Renal cortex interstitium (tissue), 11 donors: ENCODE measurements at regions not wholly inside any gene's neighbourhood (a gene's known extent, or its start where the extent isn't known, plus 50 kb on each side); places are given as distances from the start of the nearest gene placed in this dataset.

ENCODE experiments used
- DNase-seq, 11 donors: peaks; one replicate each; pipeline ENCODE4 v3.0.0-alpha.2; 2013; ENCODE audit warnings: low read depth in 9 of 11, low spot score in 4 of 11; ENCODE audit errors: extremely low read depth in 1 of 11

- DNase-seq = no peak
These were observed 75.1 kb downstream of the LINGO1 start for GRCh38 chr15:77557564-77557963.

DNA sequence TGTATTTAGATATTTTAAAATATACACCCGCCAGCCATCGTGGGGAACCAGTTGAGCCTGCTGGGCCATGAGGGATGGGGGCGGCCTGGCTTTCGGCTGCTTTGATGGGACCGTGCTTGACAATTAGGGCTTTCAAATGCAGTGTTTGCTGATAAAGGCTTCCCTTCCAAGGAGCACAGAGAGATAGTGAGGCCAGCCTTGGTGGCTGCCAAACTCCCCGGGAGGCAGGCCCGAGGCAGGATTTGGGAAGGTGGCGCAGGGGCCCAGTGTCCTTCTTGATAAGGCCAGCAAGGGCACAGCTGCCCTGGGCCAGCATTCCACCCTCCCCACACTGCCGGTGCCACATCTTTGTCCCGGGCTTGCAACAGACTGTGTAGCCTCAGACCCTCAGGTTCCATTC is 75.6 kb downstream of the LINGO1 start:
- no peak for DNase-seq

- no peak for DNase-seq
These were observed 76.1 kb downstream of the LINGO1 start for GRCh38 chr15:77556622-77557021.

- DNase-seq = no peak
These were observed 77.5 kb downstream of the LINGO1 start for GRCh38 chr15:77555232-77555631.

- peak in 1 of 11 donors; percentile 42 for DNase-seq
These were observed 78.2 kb downstream of the LINGO1 start for GRCh38 chr15:77554306-77555080.

DNA sequence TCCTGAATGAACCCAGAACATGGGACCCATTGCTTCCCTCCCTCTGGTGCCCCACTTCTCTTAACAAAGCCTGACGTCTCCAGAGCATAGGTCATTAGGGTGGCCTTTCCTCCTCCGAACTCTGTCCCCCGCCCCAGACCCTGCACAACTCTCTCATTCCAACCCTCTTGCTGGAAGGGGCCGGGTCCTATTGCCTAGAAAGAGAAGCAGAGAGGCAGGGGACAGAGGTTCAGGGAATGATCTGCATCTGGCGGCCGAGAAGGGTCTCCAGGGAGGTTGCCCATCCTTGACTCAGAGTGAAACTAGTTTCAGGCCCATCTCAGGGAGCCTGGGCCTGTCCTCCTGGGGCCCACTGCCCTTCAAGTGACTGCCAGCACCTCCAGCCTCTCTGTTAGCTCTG is 79.0 kb downstream of the LINGO1 start:
- no peak for DNase-seq

GRCh38 chr15:77553257-77553656 is 79.5 kb downstream of the LINGO1 start:
- no peak for DNase-seq

DNA sequence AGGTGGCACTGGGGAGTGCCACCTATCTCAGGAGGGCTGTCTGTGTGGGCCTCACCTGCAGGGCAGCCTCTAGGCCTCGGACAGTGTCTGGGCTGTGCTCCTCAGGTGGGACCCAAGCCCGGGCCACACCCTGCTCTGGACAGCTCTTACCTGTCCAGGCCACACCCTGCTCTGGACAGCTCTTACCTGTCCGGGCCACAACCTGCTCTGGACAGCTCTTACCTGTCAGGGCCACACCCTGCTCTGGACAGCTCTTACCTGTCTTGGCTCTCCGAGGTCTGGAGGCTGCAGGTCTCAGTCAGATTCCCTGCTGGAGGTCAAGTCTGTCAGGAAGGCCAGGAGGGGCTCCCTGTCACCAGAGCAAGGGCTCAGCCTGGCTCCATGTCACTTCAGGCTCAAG is 80.6 kb downstream of the LINGO1 start:
- DNase-seq = no peak

- DNase-seq = peak in 1 of 11 donors; percentile 53
These were observed 82.1 kb downstream of the LINGO1 start for GRCh38 chr15:77550301-77551251.

DNA sequence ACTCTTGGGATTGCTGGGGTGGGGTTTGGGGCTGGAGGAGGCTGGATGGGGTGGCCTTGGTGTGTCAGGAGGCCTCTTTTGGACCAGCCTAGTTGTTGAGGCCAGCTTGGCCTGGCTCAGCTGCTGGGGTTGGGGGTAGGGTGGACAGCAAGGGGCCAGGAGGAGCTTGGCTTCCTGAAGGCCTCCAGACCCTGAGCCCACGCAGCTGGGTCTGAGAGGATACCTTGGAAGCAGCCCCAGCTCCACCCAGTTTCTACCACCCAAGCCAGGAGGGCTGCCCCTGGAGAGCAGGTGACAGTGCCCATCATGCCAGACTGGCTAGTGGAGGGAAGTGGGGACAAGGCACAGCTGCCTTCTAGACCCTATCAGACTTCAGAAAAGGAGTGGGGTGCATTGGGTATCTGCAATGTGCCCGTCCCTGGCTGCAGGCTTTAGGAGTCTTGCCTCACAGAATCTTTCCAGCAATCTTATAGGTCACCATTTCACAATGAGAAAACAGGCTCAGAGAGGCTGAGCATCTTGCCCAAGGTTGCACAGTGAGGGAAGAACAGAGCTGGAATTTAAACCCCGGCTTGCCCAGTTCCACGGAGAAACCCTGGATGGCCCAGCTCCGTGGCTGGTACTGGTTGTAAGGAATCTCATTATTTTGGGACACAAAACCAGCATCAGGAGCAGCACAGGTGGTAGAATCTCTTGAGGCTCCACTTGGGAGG is 83.0 kb downstream of the LINGO1 start:
- DNase-seq = no peak

- DNase-seq = no peak
These were observed 83.8 kb downstream of the LINGO1 start for GRCh38 chr15:77548589-77549557.

GRCh38 chr15:77547801-77548588 is 84.7 kb downstream of the LINGO1 start:
- DNase-seq = no peak

- no peak for DNase-seq
These were observed 85.8 kb downstream of the LINGO1 start for GRCh38 chr15:77546870-77547269.

GRCh38 chr15:77546050-77546501 is 86.6 kb downstream of the LINGO1 start:
- no peak for DNase-seq

DNA sequence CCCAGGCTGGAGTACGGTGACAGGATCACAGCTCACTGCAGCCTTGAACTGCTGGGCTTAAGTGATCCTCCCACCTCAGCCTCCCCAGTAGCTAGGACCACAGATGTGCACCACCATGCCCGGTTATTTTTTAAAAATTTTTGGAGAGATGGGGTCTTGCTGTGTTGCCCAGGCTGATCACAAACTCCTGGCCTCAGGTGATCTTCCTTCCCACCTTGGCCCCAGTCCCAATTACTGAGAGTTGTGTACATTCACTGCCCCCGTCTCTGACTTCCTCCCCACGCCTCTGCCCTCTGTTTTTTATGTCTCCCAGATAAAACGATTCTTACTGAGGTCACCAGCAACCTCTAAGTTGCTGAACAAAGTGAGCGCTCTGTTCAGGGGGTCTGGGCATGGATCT is 87.7 kb downstream of the LINGO1 start:
- no peak for DNase-seq

DNA sequence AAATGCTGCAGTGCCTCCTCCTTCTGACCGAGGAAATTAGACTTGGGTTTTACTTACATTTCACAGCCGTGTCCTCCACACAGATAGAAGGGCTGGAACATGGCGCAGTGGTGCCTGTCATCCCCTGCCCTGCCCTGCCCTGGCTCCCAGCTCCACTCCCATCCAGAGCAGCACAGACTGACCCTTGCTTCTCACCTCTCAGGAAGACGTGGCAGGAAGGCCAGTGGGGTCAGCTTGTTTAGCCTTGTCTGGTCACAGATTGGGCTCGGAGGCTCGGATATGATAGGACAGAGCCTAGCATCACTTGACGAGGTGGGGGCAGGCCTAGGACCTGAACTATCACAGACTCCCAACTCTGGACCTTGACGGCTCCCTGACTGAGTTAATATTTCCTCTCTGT is 88.5 kb downstream of the LINGO1 start:
- no peak for DNase-seq

- peak; percentile 68 to 88 (median 80) for DNase-seq
These were observed 89.4 kb downstream of the LINGO1 start for GRCh38 chr15:77543159-77543882.
